Naive thymus-derived CD8-positive, alpha-beta T cell (primary cell): ENCODE measurements at regions not wholly inside any gene's neighbourhood (a gene's known extent, or its start where the extent isn't known, plus 50 kb on each side); places are given as distances from the start of the nearest gene placed in this dataset.

Source experiments
- ATAC-seq, 2 donors: fragments of 150-1000 bp; cut with Tn5 transposase in 1 of 2; sonication (Bioruptor Pico), chemical (Tn5 transposase) in 1 of 2; 1 replicate in 1 of 2; 2 replicates in 1 of 2; pipeline ENCODE4 v1.10.0; 2021; ENCODE audit warnings: mild to moderate bottlenecking in 2 of 2, moderate library complexity in 2 of 2
- POLR2A ChIA-PET: fragments of 350-600 bp; sonication (Branson Sonifier 250); formaldehyde crosslinking; loops from one replicate; lab custom pipeline; 2021; ENCODE audit warnings: antibody characterized with exemption; lab: Charles Lee
- DNase-seq, 10 donors: peaks; one replicate each; pipeline versions ENCODE4 v3.0.0 to v3.0.0-alpha.2; 2020 to 2022
- H3K27ac Mint-ChIP-seq, 10 donors: one replicate each; pipeline ENCODE4 v1.8.0; 2020 to 2022; ENCODE audit warnings: mild to moderate bottlenecking in 10 of 10, mixed read lengths in 10 of 10, moderate library complexity in 4 of 10, inconsistent platforms in 1 of 10
- H3K27me3 Mint-ChIP-seq, 5 donors: one replicate each; pipeline ENCODE4 v1.8.0; 2021 to 2022; ENCODE audit warnings: mixed read lengths in 5 of 5
- H3K36me3 Mint-ChIP-seq, 3 donors: one replicate each; pipeline ENCODE4 v1.8.0; 2020 to 2022; ENCODE audit warnings: mixed read lengths in 3 of 3, mild to moderate bottlenecking in 2 of 3, inconsistent platforms in 1 of 3
- H3K4me1 Mint-ChIP-seq, 4 donors: one replicate each; pipeline ENCODE4 v1.8.0; 2021 to 2022; ENCODE audit warnings: mixed read lengths in 4 of 4
- H3K4me3 Mint-ChIP-seq, 10 donors: one replicate each; pipeline ENCODE4 v1.8.0; 2020 to 2022; ENCODE audit warnings: mild to moderate bottlenecking in 10 of 10, mixed read lengths in 10 of 10, moderate library complexity in 6 of 10, inconsistent platforms in 1 of 10
- H3K9me3 Mint-ChIP-seq, 9 donors: one replicate each; pipeline ENCODE4 v1.8.0; 2020 to 2022; ENCODE audit warnings: mixed read lengths in 9 of 9, mild to moderate bottlenecking in 3 of 9, inconsistent platforms in 1 of 9, moderate library complexity in 1 of 9

DNA sequence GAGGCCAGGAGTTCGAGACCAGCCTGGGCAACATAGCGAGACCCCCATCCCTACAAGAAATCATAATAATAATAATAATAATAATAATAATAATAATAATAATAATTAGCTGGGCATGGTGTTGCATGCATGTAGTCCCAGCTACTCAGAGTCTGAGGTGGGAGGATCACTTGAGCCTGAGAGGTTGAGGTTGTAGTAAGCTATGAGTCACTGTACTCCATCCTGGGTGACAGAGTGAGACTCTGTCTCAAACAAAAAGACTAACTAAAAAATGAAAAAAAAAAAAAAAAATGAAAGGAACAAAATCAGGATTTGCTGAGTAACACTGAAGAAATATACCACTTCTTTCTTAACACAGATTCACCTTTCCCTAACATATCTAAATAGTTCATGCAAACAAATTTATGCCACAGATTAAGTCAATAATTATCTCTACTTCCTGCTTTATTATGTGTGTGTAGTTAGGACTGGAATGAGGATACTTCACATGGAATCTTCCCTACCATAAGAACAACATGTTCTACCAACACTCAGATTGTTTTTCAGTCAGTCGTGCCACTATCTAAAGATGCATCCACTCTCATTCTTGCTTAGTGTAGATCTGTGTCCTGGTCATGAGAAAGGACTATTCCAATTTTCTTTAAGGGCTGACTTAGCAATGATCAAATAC is 928.7 kb downstream of the SLC4A3 start:
- H3K4me3 Mint-ChIP-seq = no peak overlapping the region

GRCh38 chr2:220556658-220557057 is 929.2 kb downstream of the SLC4A3 start:
- DNase-seq = no peak
- Mint-ChIP-seq H3K27me3 (peaks cover 0 to 3% (median 0%) of the 10 kb centered on the region in 5 donors), H3K36me3 (no peaks in the 10 kb centered on the region), H3K27ac (no peak overlapping the region), H3K4me1 (no peaks in the 10 kb centered on the region), H3K9me3 (peaks cover 0 to 13% (median 0%) of the 10 kb centered on the region in 9 donors), H3K4me3 (no peak overlapping the region)
- no peak for ATAC-seq
- POLR2A ChIA-PET = no interaction called here

More for the DNA sequence above, 928.7 kb downstream of the SLC4A3 start:
- POLR2A ChIA-PET = no interaction called here
- Mint-ChIP-seq H3K9me3 (peaks cover 0 to 13% (median 0%) of the 10 kb centered on the region in 9 donors), H3K36me3 (no peaks in the 10 kb centered on the region), H3K4me1 (no peaks in the 10 kb centered on the region), H3K27ac (no peak overlapping the region), H3K27me3 (peaks cover 0 to 3% (median 0%) of the 10 kb centered on the region in 5 donors)
- ATAC-seq (no peak), DNase-seq (no peak)

- Mint-ChIP-seq H3K9me3 (peaks cover 0 to 11% (median 0%) of the 10 kb centered on the region in 9 donors), H3K27ac (no peak overlapping the region), H3K4me3 (no peak overlapping the region), H3K36me3 (no peaks in the 10 kb centered on the region), H3K4me1 (no peaks in the 10 kb centered on the region), H3K27me3 (peaks cover 0 to 3% (median 0%) of the 10 kb centered on the region in 5 donors)
- POLR2A ChIA-PET = no interaction called here
- ATAC-seq (no peak), DNase-seq (no peak)
These were observed 932.8 kb downstream of the SLC4A3 start for GRCh38 chr2:220560192-220560591.

DNA sequence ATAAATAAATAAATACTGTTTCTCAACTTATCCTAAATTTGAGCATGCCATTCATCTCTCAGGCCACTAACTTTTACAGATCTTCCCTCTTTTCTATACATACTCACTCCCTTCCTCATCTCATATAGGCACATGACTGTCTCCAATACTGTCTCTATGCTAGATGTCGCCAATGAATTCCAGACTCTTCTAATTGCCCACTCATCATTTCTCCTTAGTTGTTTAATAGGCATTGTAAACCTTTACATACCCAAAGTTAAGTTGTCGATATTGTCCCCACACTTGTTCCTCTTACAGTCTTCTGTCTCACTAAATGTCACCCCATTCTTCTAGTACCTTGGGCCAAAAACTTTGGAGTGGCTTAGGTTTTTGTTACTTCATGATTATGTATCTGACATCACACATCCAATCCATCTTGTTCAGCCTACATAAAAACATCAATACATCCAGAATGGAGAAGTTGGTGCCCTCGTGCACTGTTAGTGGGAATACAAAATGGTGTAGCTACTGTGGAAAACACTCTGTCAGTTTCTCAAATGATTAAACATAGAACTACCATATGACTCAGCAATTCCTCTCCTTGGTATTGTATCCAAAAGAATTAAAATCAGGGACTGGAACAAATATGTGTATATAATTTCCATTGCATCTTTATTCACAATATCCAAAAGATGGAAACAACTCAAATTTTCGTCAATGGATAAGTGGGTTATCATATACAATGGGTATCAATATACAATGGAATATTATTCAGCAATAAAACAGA is 935.1 kb downstream of the SLC4A3 start:
- POLR2A ChIA-PET = no interaction called here
- Mint-ChIP-seq H3K36me3 (no peaks in the 10 kb centered on the region), H3K4me3 (no peak overlapping the region), H3K4me1 (no peaks in the 10 kb centered on the region), H3K27me3 (peaks cover 0 to 3% (median 0%) of the 10 kb centered on the region in 5 donors), H3K9me3 (peaks cover 0 to 7% (median 0%) of the 10 kb centered on the region in 9 donors), H3K27ac (no peak overlapping the region)
- DNase-seq = no peak
- ATAC-seq = no peak

DNA sequence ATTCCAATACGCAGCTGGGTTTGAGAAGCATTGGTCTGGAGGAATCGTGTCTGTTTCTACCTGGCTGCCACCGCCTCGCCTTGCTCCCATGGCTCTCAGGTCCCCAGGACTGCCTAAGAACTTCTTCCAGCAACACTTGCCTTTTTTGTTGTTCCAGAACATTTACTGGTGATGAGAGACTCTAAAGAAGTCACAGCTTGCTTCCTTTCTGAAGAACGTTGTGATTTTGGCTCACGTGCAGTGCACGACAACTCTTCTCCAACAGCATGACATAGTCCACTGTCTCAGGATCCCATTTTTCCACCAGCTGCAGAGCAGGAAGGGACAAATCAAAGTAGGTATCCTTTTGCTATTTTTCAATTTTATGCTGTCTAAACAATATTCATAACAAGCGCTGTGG is 940.9 kb downstream of the SLC4A3 start:
- ATAC-seq = no peak
- no peaks in the 10 kb centered on the region for H3K27me3 Mint-ChIP-seq
- H3K9me3 Mint-ChIP-seq = peaks cover 0 to 4% (median 0%) of the 10 kb centered on the region in 9 donors
- H3K36me3 Mint-ChIP-seq = no peaks in the 10 kb centered on the region
- H3K27ac Mint-ChIP-seq = no peak overlapping the region
- DNase-seq = no peak
- H3K4me1 Mint-ChIP-seq = no peaks in the 10 kb centered on the region
- H3K4me3 Mint-ChIP-seq = no peak overlapping the region
- POLR2A ChIA-PET = no interaction called here

GRCh38 chr2:220569112-220569897 is 941.9 kb downstream of the SLC4A3 start:
- Mint-ChIP-seq H3K27ac (no peak overlapping the region), H3K4me3 (no peak overlapping the region), H3K36me3 (no peaks in the 10 kb centered on the region), H3K4me1 (no peaks in the 10 kb centered on the region), H3K27me3 (peaks cover 0 to 1% (median 0%) of the 10 kb centered on the region in 5 donors), H3K9me3 (peaks cover 0 to 4% (median 0%) of the 10 kb centered on the region in 9 donors)
- DNase-seq (no peak), ATAC-seq (no peak)
- POLR2A ChIA-PET = no interaction called here

DNA sequence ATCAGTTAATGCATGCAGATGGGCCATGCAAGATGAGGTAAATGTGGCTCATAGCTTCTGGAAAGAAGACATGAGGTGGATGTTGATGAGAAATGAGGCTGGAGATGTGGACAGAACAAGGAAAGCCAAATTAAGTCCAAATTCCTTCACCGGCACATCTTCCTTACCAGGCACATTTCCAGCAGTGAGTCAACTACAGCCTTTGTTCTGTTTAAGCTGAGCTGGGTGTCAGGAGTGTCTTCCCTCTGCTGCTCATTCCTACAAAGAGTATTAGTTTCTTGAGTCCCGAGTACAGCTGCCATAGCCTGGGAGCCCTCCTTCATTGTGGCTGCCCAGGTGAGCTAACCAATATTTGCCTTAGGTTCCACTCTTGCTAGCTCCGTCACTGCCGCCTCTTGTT is 945.0 kb downstream of the SLC4A3 start:
- Mint-ChIP-seq H3K9me3 (peaks cover 0 to 11% (median 0%) of the 10 kb centered on the region in 9 donors), H3K36me3 (no peaks in the 10 kb centered on the region), H3K27ac (no peak overlapping the region), H3K4me1 (no peaks in the 10 kb centered on the region), H3K27me3 (peaks cover 0 to 5% (median 0%) of the 10 kb centered on the region in 5 donors), H3K4me3 (no peak overlapping the region)
- ATAC-seq = no peak
- POLR2A ChIA-PET = no interaction called here
- no peak for DNase-seq

DNA sequence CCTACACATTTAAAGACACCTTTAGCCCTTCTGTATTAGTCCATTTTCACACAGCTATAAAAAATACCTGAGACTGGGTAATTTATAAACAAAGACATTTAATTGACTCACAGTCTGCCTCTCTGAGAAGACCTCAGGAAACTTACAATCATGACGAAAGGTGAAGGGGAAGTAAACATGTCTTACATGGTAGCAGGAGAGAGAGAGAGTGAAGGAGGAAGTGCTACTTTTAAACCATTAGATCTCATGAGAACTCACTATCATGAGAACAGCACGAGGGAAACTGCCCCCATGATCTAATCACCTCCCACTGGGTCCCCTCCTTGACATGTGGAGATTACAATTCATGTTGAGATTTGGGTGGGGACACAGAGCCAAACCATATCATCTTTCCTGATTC is 946.6 kb downstream of the SLC4A3 start:
- Mint-ChIP-seq H3K4me1 (no peaks in the 10 kb centered on the region), H3K9me3 (peaks cover 0 to 11% (median 0%) of the 10 kb centered on the region in 9 donors), H3K27ac (no peak overlapping the region), H3K27me3 (peaks cover 0 to 5% (median 0%) of the 10 kb centered on the region in 5 donors), H3K4me3 (no peak overlapping the region), H3K36me3 (no peaks in the 10 kb centered on the region)
- ATAC-seq = no peak
- no peak for DNase-seq
- POLR2A ChIA-PET = no interaction called here

DNA sequence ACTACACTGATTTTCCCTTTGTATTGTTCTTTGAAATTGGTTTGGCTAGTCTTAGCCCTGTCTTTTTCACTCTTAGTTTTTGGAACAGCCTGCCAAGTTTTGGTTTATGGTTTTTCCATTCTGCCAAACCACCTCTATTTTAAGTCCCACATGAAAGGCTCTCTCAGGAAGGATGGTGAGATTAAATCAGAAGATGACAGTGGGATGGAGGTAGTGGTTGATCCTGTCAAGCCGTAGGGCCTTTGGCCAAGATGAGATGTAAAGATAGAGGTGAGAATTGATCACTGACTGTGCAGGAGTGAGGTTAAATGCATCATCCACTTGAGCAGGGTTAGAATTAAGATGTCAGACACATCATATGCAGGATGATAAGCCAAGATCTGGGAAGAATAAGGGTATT is 948.5 kb downstream of the SLC4A3 start:
- no peak overlapping the region for H3K4me3 Mint-ChIP-seq
- no peak overlapping the region for H3K27ac Mint-ChIP-seq
- no peaks in the 10 kb centered on the region for H3K4me1 Mint-ChIP-seq
- no peaks in the 10 kb centered on the region for H3K36me3 Mint-ChIP-seq
- POLR2A ChIA-PET = no interaction called here
- ATAC-seq = no peak
- peaks cover 0 to 11% (median 0%) of the 10 kb centered on the region in 9 donors for H3K9me3 Mint-ChIP-seq
- no peak for DNase-seq
- H3K27me3 Mint-ChIP-seq = peaks cover 0 to 5% (median 0%) of the 10 kb centered on the region in 5 donors

DNA sequence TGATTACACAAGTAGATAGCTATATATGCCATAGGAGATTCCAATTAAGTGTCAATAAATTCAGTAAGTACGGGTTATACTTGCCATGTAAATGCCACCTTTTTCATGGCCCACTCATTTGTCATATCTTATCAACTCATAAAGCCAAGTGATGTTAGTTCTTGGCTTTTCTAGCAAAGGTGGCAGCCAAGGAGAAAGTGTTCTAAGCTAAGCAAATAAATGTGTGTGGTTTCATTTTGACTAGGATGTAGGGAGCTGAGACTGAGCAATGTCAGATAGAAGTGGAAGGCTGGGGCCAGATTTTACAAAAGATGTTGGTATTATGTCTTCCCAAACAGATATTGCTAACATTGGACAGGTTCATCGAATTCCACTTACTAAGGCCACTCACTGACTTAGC is 952.0 kb downstream of the SLC4A3 start:
- Mint-ChIP-seq H3K36me3 (no peaks in the 10 kb centered on the region), H3K4me1 (no peaks in the 10 kb centered on the region), H3K9me3 (peaks cover 0 to 6% (median 0%) of the 10 kb centered on the region in 9 donors), H3K27me3 (peaks cover 0 to 5% (median 0%) of the 10 kb centered on the region in 5 donors), H3K4me3 (no peak overlapping the region), H3K27ac (no peak overlapping the region)
- DNase-seq (no peak), ATAC-seq (no peak)
- POLR2A ChIA-PET = no interaction called here

DNA sequence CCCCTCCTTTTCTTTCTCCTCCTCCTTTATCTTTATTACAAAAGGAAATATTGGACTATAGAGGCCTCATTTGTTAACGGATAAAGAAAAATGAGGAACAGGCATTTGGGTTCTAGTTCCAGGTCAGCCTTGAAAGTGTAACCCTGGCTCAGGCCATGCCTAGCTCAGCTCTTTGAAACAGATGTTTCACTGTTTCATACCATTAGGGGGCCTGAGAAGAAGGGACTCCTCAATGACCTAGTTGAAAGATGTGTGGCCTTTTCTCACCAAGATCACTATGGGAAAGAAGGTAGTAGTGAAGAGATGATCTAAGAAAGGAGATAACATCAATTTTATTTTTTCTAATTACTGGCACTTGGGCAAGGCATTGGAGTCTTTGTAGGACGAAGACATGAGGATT is 952.7 kb downstream of the SLC4A3 start:
- H3K9me3 Mint-ChIP-seq = peaks cover 0 to 6% (median 0%) of the 10 kb centered on the region in 9 donors
- H3K4me3 Mint-ChIP-seq = no peak overlapping the region
- DNase-seq (no peak), ATAC-seq (no peak)
- no peaks in the 10 kb centered on the region for H3K36me3 Mint-ChIP-seq
- H3K27me3 Mint-ChIP-seq = peaks cover 0 to 5% (median 1%) of the 10 kb centered on the region in 5 donors
- POLR2A ChIA-PET = no interaction called here
- H3K27ac Mint-ChIP-seq = no peak overlapping the region
- H3K4me1 Mint-ChIP-seq = no peaks in the 10 kb centered on the region

DNA sequence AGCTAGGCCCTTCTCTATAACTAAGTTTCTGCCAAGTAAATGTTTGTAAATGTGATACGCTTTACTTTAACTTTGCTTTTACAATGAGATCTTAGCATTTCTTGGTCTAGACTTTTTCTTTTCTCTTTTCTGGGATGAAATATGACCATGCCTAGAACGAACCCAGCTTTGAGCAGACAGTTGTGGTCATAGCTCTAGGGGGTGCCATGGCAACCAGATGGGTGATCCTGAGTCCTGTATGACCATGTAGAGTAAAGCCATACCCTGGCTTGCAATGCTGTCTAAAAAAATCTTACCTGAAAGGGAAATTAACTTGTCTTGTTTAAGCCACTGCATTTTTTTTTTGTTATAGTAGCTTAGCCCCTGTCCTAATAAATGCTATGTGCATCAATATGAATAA is 956.3 kb downstream of the SLC4A3 start:
- Mint-ChIP-seq H3K4me1 (no peaks in the 10 kb centered on the region), H3K27me3 (peaks cover 0 to 8% (median 0%) of the 10 kb centered on the region in 5 donors), H3K9me3 (peaks cover 0 to 2% (median 0%) of the 10 kb centered on the region in 9 donors), H3K4me3 (no peak overlapping the region), H3K36me3 (no peaks in the 10 kb centered on the region), H3K27ac (no peak overlapping the region)
- no peak for DNase-seq
- ATAC-seq = no peak
- POLR2A ChIA-PET = no interaction called here

- POLR2A ChIA-PET = no interaction called here
- no peaks in the 10 kb centered on the region for H3K36me3 Mint-ChIP-seq
- H3K4me3 Mint-ChIP-seq = no peak overlapping the region
- ATAC-seq (no peak), DNase-seq (no peak)
- peaks cover 0 to 8% (median 2%) of the 10 kb centered on the region in 5 donors for H3K27me3 Mint-ChIP-seq
- H3K27ac Mint-ChIP-seq = no peak overlapping the region
- no peaks in the 10 kb centered on the region for H3K4me1 Mint-ChIP-seq
- peaks cover 0 to 2% (median 0%) of the 10 kb centered on the region in 9 donors for H3K9me3 Mint-ChIP-seq
These were observed 957.8 kb downstream of the SLC4A3 start for GRCh38 chr2:220585241-220585640.
